GM19240 (cell line): ENCODE measurements at regions not wholly inside any gene's neighbourhood (a gene's known extent, or its start where the extent isn't known, plus 50 kb on each side); places are given as distances from the start of the nearest gene placed in this dataset.
"Not testable (repeated sequence)": the region's sequence is repeated elsewhere in the genome, so short reads cannot be mapped to it uniquely, and the experiment has no call there.

Source experiments
- DNase-seq: peaks from one replicate; pipeline ENCODE4 v3.0.0; 2011; ENCODE audit warnings: low spot score; ENCODE audit not compliant: insufficient read length

GRCh38 chr12:107826276-107826675, 51.8 kb downstream of the ASCL4 start:
- DNase-seq = no peak

GRCh38 chr12:107829271-107829670, 54.8 kb downstream of the ASCL4 start:
- no peak for DNase-seq

GRCh38 chr12:107832441-107832840, 57.9 kb downstream of the ASCL4 start:
- no peak for DNase-seq

- DNase-seq = no peak
Observed at GRCh38 chr12:107840186-107840585, 65.7 kb downstream of the ASCL4 start.

GRCh38 chr12:107843351-107844311, 69.1 kb downstream of the ASCL4 start:
- DNase-seq = no peak

GRCh38 chr12:107844312-107844921, 69.9 kb downstream of the ASCL4 start:
- no peak for DNase-seq

- no peak for DNase-seq
Observed at GRCh38 chr12:107845226-107845979, 70.9 kb downstream of the ASCL4 start.

- no peak for DNase-seq
Observed at GRCh38 chr12:107845980-107846659, 71.6 kb downstream of the ASCL4 start.

GRCh38 chr12:107847430-107847829, 72.9 kb downstream of the ASCL4 start:
- DNase-seq = no peak

- no peak for DNase-seq
Observed at GRCh38 chr12:107847830-107848229, 73.3 kb downstream of the ASCL4 start.

- no peak for DNase-seq
Observed at GRCh38 chr12:107853479-107853878, 79.0 kb downstream of the ASCL4 start.

GRCh38 chr12:107855471-107855870, 81.0 kb downstream of the ASCL4 start:
- no peak for DNase-seq

- DNase-seq = no peak
Observed at GRCh38 chr12:107856096-107856495, 81.6 kb downstream of the ASCL4 start.

GRCh38 chr12:107857191-107857590, 82.7 kb downstream of the ASCL4 start:
- DNase-seq = no peak

GRCh38 chr12:107859367-107859766, 84.9 kb downstream of the ASCL4 start:
- no peak for DNase-seq

- no peak for DNase-seq
Observed at GRCh38 chr12:107864235-107864634, 89.7 kb downstream of the ASCL4 start.

- not testable (repeated sequence) for DNase-seq
Observed at GRCh38 chr12:107864727-107865126, 90.2 kb downstream of the ASCL4 start.

GRCh38 chr12:107873223-107873622, 98.7 kb downstream of the ASCL4 start:
- no peak for DNase-seq

- no peak for DNase-seq
Observed at GRCh38 chr12:107875786-107876185, 101.3 kb downstream of the ASCL4 start.

- DNase-seq = peak; percentile 25
Observed at GRCh38 chr12:107884769-107885694, 110.5 kb downstream of the ASCL4 start.
